Astrocyte (in vitro differentiated cells and primary cell): ENCODE measurements at regions not wholly inside any gene's neighbourhood (a gene's known extent, or its start where the extent isn't known, plus 50 kb on each side); places are given as distances from the start of the nearest gene placed in this dataset.

ENCODE experiments used
- CTCF ChIP-seq: IDR thresholded peaks from 2 replicates; pipeline ENCODE4 v1.5.1; 2011; ENCODE audit warnings: low read depth, mild to moderate bottlenecking, inconsistent platforms, low read length, moderate library complexity; ENCODE audit not compliant: insufficient read depth
- EZH2 ChIP-seq: IDR thresholded peaks from 2 replicates; pipeline ENCODE4 v1.6.1; 2012; ENCODE audit warnings: mild to moderate bottlenecking, low read length, inconsistent platforms; ENCODE audit not compliant: insufficient read depth

- TF ChIP-seq CTCF, result no peak
- TF ChIP-seq EZH2, result no peak
These were observed 592.6 kb downstream of the MTRR start for GRCh38 chr5:8461543-8461942.
